OCI-LY1 (cell line): ENCODE measurements at regions not wholly inside any gene's neighbourhood (a gene's known extent, or its start where the extent isn't known, plus 50 kb on each side); places are given as distances from the start of the nearest gene placed in this dataset.

Experiments used
- CTCF ChIP-seq: fragments of 200-600 bp; sonication (generic), shearing (Covaris generic); IDR thresholded peaks from 2 replicates; pipeline ENCODE4 v1.5.1; 2017; ENCODE audit warnings: mild to moderate bottlenecking, antibody characterized with exemption, low read length, moderate library complexity, mixed read lengths
- EZH2 ChIP-seq: fragments of 200-600 bp; sonication (generic), shearing (Covaris generic); IDR thresholded peaks from 2 replicates; pipeline ENCODE4 v1.8.0; 2017; ENCODE audit warnings: borderline replicate concordance, mixed run types, mild to moderate bottlenecking, antibody characterized with exemption, low read length, moderate library complexity, mixed read lengths

DNA sequence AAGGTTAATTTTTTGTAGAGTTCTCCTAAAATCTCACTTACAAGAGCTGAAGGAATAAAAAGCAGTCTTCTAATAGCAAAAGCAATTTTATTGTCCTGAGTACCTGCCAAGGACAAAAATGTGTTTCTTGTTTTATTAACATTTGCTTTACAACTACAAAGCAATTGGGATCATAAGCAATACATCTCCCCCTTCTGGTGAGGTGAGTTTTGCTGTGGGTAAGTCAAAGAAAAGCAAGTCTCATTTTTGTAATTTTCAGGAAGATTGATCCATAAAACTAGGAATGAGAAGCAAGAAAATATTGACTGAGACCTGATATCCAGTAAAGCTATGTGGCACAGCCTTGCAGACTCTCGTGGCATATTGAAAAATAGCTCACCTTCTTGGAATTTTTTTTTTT lies 2162.7 kb downstream of the NCAM2 start:
- no peak for TF ChIP-seq CTCF
- TF ChIP-seq EZH2: no peak
